RWPE1 (cell line): ENCODE measurements at regions not wholly inside any gene's neighbourhood (a gene's known extent, or its start where the extent isn't known, plus 50 kb on each side); places are given as distances from the start of the nearest gene placed in this dataset.
"Not testable (repeated sequence)": the region's sequence is repeated elsewhere in the genome, so short reads cannot be mapped to it uniquely, and the experiment has no call there.

ENCODE experiments used
- CTCF ChIA-PET: fragments of 350-600 bp; sonication (Branson Sonifier 250); formaldehyde crosslinking; extraction: SDS; loops from one replicate; lab custom pipeline; 2021; lab: Yijun Ruan, JAX
- POLR2A ChIA-PET: fragments of 400-600 bp; formaldehyde crosslinking; extraction: SDS; loops from one replicate; lab custom pipeline; 2020; ENCODE audit warnings: antibody characterized with exemption; ENCODE audit not compliant: low non-redundant PET; lab: Yijun Ruan, JAX
- DNase-seq: peaks from one replicate; pipeline ENCODE4 v3.0.0; 2012; ENCODE audit warnings: low spot score
- H3K27ac ChIP-seq: fragments of 450-650 bp; 2 replicates; pipeline ENCODE4 v1.5.1; 2017
- CTCF ChIP-seq: fragments of 450-650 bp; conservative IDR thresholded peaks from 2 replicates; pipeline ENCODE4 v1.5.1; 2017; ENCODE audit warnings: low read depth, mild to moderate bottlenecking

- DNase-seq = no peak
- no peak for TF ChIP-seq CTCF
- CTCF ChIA-PET = interaction anchor here (0.6 to 0.7 kb wide), 2 partner anchors 678 to 1903 kb away, joined by 3 to 4 read pairs; no protein-coding TSS in a partner anchor
- POLR2A ChIA-PET = interaction anchor here (0.6 kb wide), 1 partner anchor 11 kb away, joined by 4 read pairs; no protein-coding TSS in a partner anchor
- no peak overlapping the region for H3K27ac ChIP-seq
Observed at GRCh38 chr20:17866234-17867001, 102.2 kb downstream of the SNX5 start.

GRCh38 chr20:17863577-17864292 is 104.9 kb downstream of the SNX5 start:
- no peak for DNase-seq
- no peak overlapping the region for H3K27ac ChIP-seq
- ChIA-PET CTCF (interaction anchor here (0.7 kb wide), 1 partner anchor 372 kb away, joined by 4 read pairs; no protein-coding TSS in a partner anchor), POLR2A (no interaction called here)
- no peak for TF ChIP-seq CTCF

GRCh38 chr20:17863209-17863576 is 105.4 kb downstream of the SNX5 start:
- POLR2A ChIA-PET = no interaction called here
- H3K27ac ChIP-seq = no peak overlapping the region
- DNase-seq = no peak
- CTCF ChIA-PET = interaction anchor here (0.7 kb wide), 1 partner anchor 371 kb away, joined by 4 read pairs; no protein-coding TSS in a partner anchor
- TF ChIP-seq CTCF = no peak

GRCh38 chr20:17862171-17862570 is 106.4 kb downstream of the SNX5 start:
- ChIA-PET POLR2A (no interaction called here), CTCF (no interaction called here)
- no peak overlapping the region for H3K27ac ChIP-seq
- no peak for DNase-seq
- no peak for TF ChIP-seq CTCF

GRCh38 chr20:17861620-17862019 is 107.0 kb downstream of the SNX5 start:
- H3K27ac ChIP-seq, CTCF ChIA-PET, DNase-seq, POLR2A ChIA-PET: not testable (repeated sequence)

- no peak overlapping the region for H3K27ac ChIP-seq
- TF ChIP-seq CTCF = no peak
- ChIA-PET POLR2A (no interaction called here), CTCF (no interaction called here)
- no peak for DNase-seq
Observed at GRCh38 chr20:17860301-17861197, 108.0 kb downstream of the SNX5 start.
